MG63 (cell line): ENCODE measurements at regions not wholly inside any gene's neighbourhood (a gene's known extent, or its start where the extent isn't known, plus 50 kb on each side); places are given as distances from the start of the nearest gene placed in this dataset.
"Not testable (repeated sequence)": the region's sequence is repeated elsewhere in the genome, so short reads cannot be mapped to it uniquely, and the experiment has no call there.

Source experiments
- DNase-seq: peaks from one replicate; pipeline ENCODE4 v3.0.0-alpha.2; 2020
- H3K27me3 ChIP-seq: fragments of 250-450 bp; sonication (Bioruptor Pico); 2 replicates; pipeline ENCODE4 v1.5.1; 2020; ENCODE audit warnings: mild to moderate bottlenecking, moderate library complexity
- H3K36me3 ChIP-seq: fragments of 250-450 bp; sonication (Bioruptor Pico); 2 replicates; pipeline ENCODE4 v1.5.1; 2020; ENCODE audit warnings: mild to moderate bottlenecking, moderate library complexity
- H3K4me3 ChIP-seq: fragments of 250-450 bp; sonication (Bioruptor Pico); 2 replicates; pipeline ENCODE4 v1.5.1; 2020; ENCODE audit warnings: mild to moderate bottlenecking, moderate library complexity
- H3K9me3 ChIP-seq: fragments of 250-450 bp; sonication (Bioruptor Pico); 2 replicates; pipeline ENCODE4 v1.5.1; 2020; ENCODE audit warnings: mild to moderate bottlenecking, moderate library complexity

- Histone ChIP-seq H3K4me3 (no peak overlapping the region), H3K9me3 (no peaks in the 10 kb centered on the region)
- no peak for DNase-seq
These were observed 60.2 kb downstream of the GLUL start for GRCh38 chr1:182331387-182331786.

GRCh38 chr1:182330303-182330702 lies 61.3 kb downstream of the GLUL start:
- H3K36me3 ChIP-seq, result no peaks in the 10 kb centered on the region
- DNase-seq, result no peak

More at GRCh38 chr1:182331387-182331786, 60.2 kb downstream of the GLUL start:
- Histone ChIP-seq H3K27me3 (no peaks in the 10 kb centered on the region), H3K36me3 (no peaks in the 10 kb centered on the region)

GRCh38 chr1:182329471-182329870 lies 62.1 kb downstream of the GLUL start:
- DNase-seq, result no peak
- no peaks in the 10 kb centered on the region for H3K36me3 ChIP-seq
- no peaks in the 10 kb centered on the region for H3K27me3 ChIP-seq
- H3K9me3 ChIP-seq, result no peaks in the 10 kb centered on the region
- H3K4me3 ChIP-seq, result no peak overlapping the region

More at GRCh38 chr1:182330303-182330702, 61.3 kb downstream of the GLUL start:
- Histone ChIP-seq H3K9me3 (no peaks in the 10 kb centered on the region), H3K4me3 (no peak overlapping the region), H3K27me3 (no peaks in the 10 kb centered on the region)

DNA sequence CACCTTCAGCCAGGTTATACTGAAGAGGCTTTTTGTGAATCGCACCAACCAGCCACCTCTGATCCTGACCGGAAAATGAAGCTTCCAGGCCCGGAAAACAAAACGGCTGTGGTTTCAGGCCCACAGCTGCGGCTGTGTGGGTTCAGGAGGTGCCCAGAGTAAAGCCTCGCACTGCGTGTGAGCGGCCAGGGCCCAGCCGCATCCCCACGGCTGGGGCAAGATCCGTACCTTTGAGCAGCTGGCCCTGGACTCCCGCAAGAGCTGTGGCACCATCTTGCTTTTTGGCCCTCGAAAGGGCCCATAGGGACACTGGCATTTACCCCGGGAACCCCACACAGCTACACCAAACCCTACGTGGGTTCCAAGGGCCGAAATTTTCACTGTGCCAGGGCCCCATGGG lies 63.0 kb downstream of the GLUL start:
- no peak for DNase-seq
- Histone ChIP-seq H3K9me3 (no peaks in the 10 kb centered on the region), H3K36me3 (no peaks in the 10 kb centered on the region), H3K27me3 (no peaks in the 10 kb centered on the region), H3K4me3 (no peak overlapping the region)

GRCh38 chr1:182325339-182325738 lies 66.3 kb downstream of the GLUL start:
- Histone ChIP-seq H3K4me3 (no peak overlapping the region), H3K9me3 (no peaks in the 10 kb centered on the region), H3K36me3 (no peaks in the 10 kb centered on the region), H3K27me3 (no peaks in the 10 kb centered on the region)
- no peak for DNase-seq

DNA sequence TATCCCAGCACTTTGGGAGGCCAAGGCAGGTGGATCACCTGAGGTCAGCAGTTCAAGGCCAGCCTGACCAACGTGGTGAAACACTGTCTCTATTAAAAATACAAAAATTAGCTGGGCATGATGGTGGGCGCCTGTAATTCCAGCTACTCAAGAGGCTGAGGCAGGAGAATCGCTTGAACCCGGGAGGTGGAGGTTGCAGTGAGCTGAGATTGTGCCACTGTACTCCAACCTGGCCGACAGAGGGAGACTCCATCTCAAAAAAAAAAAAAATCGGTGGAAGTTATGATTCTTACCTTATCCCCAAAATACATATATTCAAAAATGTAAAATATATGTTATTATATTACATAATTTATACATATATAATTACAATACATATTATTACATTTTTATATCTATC lies 70.1 kb downstream of the GLUL start:
- H3K27me3 ChIP-seq, H3K36me3 ChIP-seq, H3K9me3 ChIP-seq, H3K4me3 ChIP-seq, DNase-seq: not testable (repeated sequence)

DNA sequence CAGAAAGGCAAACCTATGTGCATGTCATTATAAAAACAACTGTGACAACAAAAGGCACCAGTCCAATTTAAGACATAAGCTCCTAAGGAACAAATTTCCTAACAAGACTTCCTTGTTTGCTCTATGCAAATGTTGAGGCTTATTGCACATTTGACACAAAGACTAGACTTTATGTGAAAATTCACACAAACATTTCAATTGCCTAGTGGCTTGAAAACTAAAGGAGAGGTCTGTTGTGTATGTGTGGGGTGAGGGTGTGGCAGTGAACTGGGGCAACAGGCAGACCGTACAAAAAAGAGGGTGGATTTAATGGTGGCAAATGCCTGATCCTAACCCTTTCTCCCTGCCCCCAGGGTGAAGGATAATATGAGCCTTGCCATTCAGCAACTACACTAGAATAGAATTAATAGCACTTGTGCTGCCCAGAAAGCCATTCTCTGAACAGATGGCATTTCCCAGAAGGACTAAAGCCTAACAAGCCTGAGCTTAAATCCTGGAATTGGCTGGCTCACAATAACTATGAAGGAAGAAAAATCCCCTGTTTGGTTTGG lies 73.9 kb downstream of the GLUL start:
- Histone ChIP-seq H3K27me3 (no peaks in the 10 kb centered on the region), H3K9me3 (no peaks in the 10 kb centered on the region), H3K36me3 (no peaks in the 10 kb centered on the region), H3K4me3 (no peak overlapping the region)
- peak; percentile 3 for DNase-seq

DNA sequence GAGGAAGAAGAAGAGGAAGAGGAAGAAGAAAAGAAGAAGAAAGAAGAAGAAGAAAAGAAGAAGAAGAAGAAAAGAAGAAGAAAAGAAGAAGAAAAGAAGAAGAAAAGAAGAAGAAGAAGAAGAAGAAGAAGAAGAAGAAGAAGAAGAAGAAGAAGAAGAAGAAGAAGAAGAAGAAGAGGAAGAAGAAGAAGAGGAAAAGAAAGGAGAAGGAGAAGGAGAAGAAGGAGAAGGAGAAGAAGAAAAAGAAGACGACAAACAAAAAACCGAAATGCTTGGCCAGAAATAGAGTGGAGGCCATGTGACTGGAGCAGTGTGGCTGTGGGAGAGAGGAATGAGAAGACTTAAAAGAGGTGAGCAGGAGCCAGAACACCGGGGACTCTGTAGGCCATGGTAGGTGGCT lies 75.1 kb downstream of the GLUL start:
- DNase-seq, H3K27me3 ChIP-seq, H3K36me3 ChIP-seq, H3K9me3 ChIP-seq, H3K4me3 ChIP-seq: not testable (repeated sequence)

DNA sequence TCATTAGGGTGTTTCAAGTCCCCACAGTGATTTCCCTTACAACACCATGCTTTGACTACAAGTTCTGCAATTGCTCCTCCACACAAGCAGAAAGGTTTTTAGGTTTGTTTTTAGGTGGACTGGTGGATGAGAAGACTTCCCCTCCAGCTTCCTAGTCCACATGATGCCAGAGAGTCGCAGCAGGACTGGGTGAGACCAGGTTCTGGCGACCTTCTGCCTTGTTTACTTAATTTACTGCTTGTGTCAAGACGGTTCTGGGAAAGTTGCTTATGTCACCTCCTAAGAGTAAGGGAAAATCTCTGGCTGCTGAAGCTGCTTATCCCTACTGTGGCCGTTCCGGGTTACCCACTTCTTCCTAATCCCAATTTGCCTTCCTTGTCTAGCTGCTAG lies 76.4 kb downstream of the GLUL start:
- Histone ChIP-seq H3K4me3 (no peak overlapping the region), H3K36me3 (no peaks in the 10 kb centered on the region), H3K27me3 (no peaks in the 10 kb centered on the region), H3K9me3 (no peaks in the 10 kb centered on the region)
- no peak for DNase-seq

DNA sequence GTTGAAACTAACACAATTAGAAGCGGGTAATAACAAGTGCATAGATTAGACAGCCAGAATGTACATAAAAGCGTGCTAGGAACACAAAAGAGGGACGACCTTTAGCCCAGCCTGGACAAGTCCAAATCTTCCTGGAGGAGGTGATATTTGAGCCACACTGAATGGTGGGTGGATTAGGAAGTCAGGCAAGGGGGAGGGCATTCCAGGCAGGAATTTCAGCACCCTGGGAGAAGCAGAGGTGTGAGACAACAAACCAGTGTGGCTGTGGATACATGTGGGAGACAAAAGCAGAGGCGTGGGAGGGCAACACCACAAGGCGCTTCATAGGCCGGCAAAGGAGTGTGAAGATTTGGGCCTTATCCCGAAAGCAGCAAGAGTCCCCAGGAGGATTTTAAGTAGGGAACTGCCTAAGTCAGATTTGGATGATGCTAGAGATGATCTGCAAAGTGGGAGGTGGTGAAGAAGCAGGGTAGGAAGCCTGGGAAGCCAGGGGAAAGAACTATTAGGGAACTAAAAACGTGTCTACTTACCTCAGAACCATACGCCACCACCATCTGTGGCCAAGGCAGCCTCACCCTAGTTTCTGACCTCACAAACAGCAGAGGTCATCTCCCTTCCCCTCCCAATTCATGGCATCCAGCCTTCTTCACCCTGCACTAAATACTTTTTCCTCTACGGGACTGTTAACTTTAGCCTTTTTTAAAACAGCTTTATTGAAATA lies 81.8 kb downstream of the GLUL start:
- no peaks in the 10 kb centered on the region for H3K36me3 ChIP-seq
- no peaks in the 10 kb centered on the region for H3K9me3 ChIP-seq
- no peaks in the 10 kb centered on the region for H3K27me3 ChIP-seq
- no peak for DNase-seq
- H3K4me3 ChIP-seq, result no peak overlapping the region

DNA sequence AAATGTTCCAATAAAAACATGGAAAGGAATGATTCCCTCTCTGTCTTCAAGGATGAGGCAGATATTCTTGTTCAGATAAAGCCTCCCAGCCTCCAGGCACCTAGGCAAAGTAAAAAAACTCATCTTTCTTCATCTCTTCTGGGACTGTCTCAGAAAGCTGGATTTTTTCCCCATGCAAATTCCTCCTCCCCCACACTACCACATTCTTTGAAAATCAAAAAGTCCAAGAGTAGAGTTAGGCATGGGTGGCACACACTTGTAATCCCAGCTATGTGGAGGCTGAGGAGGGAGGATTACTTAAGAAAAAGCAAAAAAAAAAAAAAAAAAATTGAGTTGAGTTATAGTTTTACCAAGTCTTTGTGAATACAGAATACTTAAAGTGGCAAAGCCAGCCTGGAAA lies 82.8 kb downstream of the GLUL start:
- Histone ChIP-seq H3K4me3 (no peak overlapping the region), H3K9me3 (no peaks in the 10 kb centered on the region), H3K27me3 (no peaks in the 10 kb centered on the region), H3K36me3 (no peaks in the 10 kb centered on the region)
- DNase-seq, result no peak

DNA sequence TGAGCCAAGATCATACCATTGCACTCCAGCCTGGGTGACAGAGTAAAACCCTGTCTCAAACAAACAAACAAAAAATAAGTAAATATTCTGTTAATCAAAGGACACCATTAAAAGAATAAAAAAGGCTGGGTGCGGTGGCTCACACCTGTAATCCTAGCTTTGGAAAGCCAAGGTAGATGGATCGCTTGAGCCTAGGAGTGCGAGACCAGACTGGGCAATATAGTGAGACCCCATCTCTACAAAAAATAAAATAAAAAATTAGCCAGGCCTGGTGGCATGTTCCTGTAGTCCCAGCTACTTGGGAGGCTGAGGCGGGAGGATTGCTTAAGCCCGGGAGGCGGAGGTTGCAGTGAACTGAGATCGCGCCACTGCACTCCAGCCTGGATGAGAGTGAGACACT lies 84.1 kb downstream of the GLUL start:
- DNase-seq, H3K27me3 ChIP-seq, H3K36me3 ChIP-seq, H3K9me3 ChIP-seq, H3K4me3 ChIP-seq: not testable (repeated sequence)

DNA sequence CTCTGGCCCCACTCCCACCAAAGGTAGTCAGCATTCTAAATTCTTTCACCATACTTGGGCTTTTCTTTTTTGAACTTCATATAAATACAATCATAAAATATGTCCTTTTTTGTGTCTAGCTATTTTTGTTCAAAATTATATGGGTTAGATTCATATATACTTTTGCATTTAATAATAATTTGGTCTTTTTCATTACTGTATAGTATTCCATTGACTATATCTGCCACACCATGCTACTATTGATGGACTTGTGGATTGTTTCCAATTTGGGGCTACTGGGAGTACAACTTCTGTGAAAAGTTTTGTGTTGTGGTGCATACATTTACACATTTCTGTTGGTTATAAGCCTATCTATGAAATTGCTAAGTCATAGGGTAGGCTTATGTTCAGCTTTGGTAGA lies 85.7 kb downstream of the GLUL start:
- no peak for DNase-seq
- Histone ChIP-seq H3K9me3 (no peaks in the 10 kb centered on the region), H3K36me3 (no peaks in the 10 kb centered on the region), H3K27me3 (no peaks in the 10 kb centered on the region), H3K4me3 (no peak overlapping the region)

DNA sequence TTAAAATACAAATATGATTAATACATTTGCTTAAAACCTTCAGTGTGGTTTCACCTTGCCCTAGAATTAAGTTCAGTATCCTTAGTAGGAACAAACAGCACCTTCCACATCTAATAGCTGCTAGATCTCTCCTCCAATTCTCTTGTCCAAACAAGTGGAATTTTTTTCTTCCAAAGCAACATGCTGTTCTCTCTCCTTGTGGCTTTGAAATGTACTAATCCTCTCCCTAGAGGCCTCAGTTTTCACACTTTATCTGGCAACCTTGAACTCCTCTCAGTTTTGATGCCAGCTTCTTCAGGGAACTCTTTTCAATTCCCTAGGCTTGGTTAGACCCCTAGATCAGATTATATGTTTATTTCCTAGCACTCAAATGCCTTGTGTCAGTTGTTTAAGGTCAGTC lies 87.0 kb downstream of the GLUL start:
- H3K36me3 ChIP-seq, result no peaks in the 10 kb centered on the region
- no peaks in the 10 kb centered on the region for H3K9me3 ChIP-seq
- H3K27me3 ChIP-seq, result no peaks in the 10 kb centered on the region
- H3K4me3 ChIP-seq, result no peak overlapping the region
- DNase-seq, result no peak

- Histone ChIP-seq H3K9me3 (no peaks in the 10 kb centered on the region), H3K27me3 (no peaks in the 10 kb centered on the region), H3K36me3 (no peaks in the 10 kb centered on the region), H3K4me3 (no peak overlapping the region)
- no peak for DNase-seq
These were observed 87.4 kb downstream of the GLUL start for GRCh38 chr1:182304218-182304617.

DNA sequence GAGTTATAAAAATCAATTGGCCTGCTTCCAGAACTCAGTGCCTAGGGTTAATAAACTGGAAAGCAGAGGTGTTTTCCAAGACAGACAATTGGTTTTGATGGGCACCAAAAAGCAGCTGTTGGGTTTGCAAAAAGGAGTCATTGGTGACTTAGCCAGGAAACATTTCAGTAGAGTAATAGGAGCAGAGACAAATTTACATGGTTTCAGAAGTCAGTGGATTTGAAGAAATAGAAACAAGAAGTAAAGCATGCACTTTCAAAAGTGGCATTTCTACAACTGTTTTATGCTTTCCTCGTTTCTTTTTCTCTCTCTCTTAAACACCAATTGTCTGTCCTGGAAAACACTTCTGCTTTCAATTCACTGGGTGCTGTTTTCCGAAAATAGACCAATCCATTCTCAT lies 87.8 kb downstream of the GLUL start:
- Histone ChIP-seq H3K4me3 (no peak overlapping the region), H3K9me3 (no peaks in the 10 kb centered on the region), H3K36me3 (no peaks in the 10 kb centered on the region), H3K27me3 (no peaks in the 10 kb centered on the region)
- DNase-seq, result no peak

DNA sequence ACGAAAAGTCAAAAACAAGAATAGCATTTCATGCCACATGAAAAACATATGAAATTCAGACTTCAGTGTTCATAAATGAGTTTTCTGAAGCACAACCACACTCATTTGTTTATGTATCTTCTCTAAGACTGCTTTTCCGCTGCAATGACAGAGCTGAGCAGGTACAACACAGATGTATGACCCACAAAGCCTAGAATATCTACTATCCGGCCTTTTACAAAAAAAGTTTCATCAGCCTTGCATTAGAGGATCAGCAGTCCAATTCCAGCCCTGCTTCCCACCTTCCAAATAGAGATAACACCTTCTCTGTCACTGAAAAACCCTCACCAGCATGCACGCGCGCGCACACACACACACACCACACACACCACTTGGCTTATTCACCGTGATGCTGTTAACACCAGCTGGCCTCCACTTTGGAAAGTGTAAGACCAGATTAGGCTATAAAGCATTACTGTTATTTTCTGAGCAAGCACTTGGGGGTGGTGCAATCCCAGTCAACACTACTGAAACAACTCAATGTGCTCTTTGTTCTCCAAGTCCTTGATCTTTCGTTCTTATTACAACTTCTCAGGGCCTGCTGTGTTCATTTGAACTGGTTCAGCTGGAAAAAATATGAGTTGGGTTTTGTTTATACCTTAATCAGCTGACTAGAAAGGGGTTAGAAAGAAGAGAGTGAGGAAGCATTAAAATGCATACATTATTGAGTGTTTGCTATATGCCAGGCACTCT lies 90.0 kb downstream of the GLUL start:
- Histone ChIP-seq H3K36me3 (no peaks in the 10 kb centered on the region), H3K27me3 (no peaks in the 10 kb centered on the region), H3K9me3 (no peaks in the 10 kb centered on the region), H3K4me3 (no peak overlapping the region)
- no peak for DNase-seq

DNA sequence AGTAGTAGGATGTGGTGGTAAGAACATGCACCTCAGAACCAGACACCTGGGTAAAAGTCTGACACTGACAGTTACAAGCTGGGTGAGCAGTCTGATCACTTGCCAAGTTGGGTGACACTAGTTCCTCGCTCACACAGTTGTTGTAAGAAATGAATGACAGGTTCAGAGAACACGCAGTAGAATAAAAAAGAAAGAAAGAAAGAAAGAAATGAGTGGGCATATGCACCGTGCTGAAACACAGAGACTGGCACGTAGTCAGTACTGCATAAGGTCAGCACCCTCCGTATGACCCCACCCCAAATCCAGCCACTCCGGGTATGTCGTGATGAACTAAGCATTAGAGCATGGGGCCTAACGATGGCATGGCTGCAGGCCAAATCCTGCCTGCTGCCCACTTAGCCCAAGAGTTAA lies 90.6 kb downstream of the GLUL start:
- no peaks in the 10 kb centered on the region for H3K36me3 ChIP-seq
- H3K4me3 ChIP-seq, result no peak overlapping the region
- H3K9me3 ChIP-seq, result no peaks in the 10 kb centered on the region
- DNase-seq, result no peak
- no peaks in the 10 kb centered on the region for H3K27me3 ChIP-seq
